IMR-90 (cell line): ENCODE measurements at regions not wholly inside any gene's neighbourhood (a gene's known extent, or its start where the extent isn't known, plus 50 kb on each side); places are given as distances from the start of the nearest gene placed in this dataset.

Experiments
- ATAC-seq: fragments of 200-7000 bp; cut with Tn5 transposase; 2 replicates; pipeline ENCODE4 v1.9.1; 2020; ENCODE audit warnings: low read depth, mild to moderate bottlenecking, moderate library complexity
- BruUV-seq: library from RNA; stranded (reverse); fragments of 400-500 nt; replicated peaks from 2 replicates; lab custom pipeline; 2021; lab: Mats Ljungman, UMichigan
- CTCF ChIA-PET: fragments of 300-600 bp; formaldehyde crosslinking; extraction: SDS; loops from one replicate; lab custom pipeline; 2021; ENCODE audit warnings: antibody characterized with exemption; lab: Yijun Ruan, JAX
- POLR2A ChIA-PET: fragments of 300-600 bp; sonication (Branson Sonifier 250); formaldehyde crosslinking; loops from one replicate; lab custom pipeline; 2022; ENCODE audit warnings: antibody characterized with exemption; ENCODE audit not compliant: unreplicated experiment; lab: Charles Lee
- DNase-seq: peaks from one replicate; pipeline ENCODE4 v3.0.0; 2013
- H2AFZ ChIP-seq: replicated peaks from 2 replicates; pipeline ENCODE3; 2013; ENCODE audit warnings: low read length, mild to moderate bottlenecking; ENCODE audit not compliant: poor library complexity
- H2AK5ac ChIP-seq: 2 replicates; pipeline ENCODE4 v1.6.1; 2013; ENCODE audit warnings: low read depth, low read length, inconsistent platforms
- H2AK9ac ChIP-seq: replicated peaks from 2 replicates; pipeline ENCODE3; 2013; ENCODE audit warnings: mild to moderate bottlenecking, low read depth, low read length, moderate library complexity; ENCODE audit not compliant: poor library complexity
- H2BK120ac ChIP-seq: 2 replicates; pipeline ENCODE4 v1.6.1; 2013; ENCODE audit warnings: low read depth, low read length, inconsistent platforms
- H2BK15ac ChIP-seq: 3 replicates; pipeline ENCODE4 v1.6.1; 2013; ENCODE audit warnings: low read depth, low read length, inconsistent platforms
- H2BK20ac ChIP-seq: 2 replicates; pipeline ENCODE4 v1.6.1; 2013; ENCODE audit warnings: low read depth, mild to moderate bottlenecking, inconsistent platforms, low read length, moderate library complexity
- H2BK5ac ChIP-seq: 2 replicates; pipeline ENCODE4 v1.6.1; 2013; ENCODE audit warnings: mild to moderate bottlenecking, low read depth, low read length, inconsistent platforms; ENCODE audit not compliant: poor library complexity, severe bottlenecking
- H3K14ac ChIP-seq: replicated peaks from 2 replicates; pipeline ENCODE4 v1.6.1; 2013; ENCODE audit warnings: low read depth, low read length, inconsistent platforms
- H3K18ac ChIP-seq: 2 replicates; pipeline ENCODE4 v1.6.1; 2013; ENCODE audit warnings: low read depth, low read length, control low read depth
- H3K23ac ChIP-seq: 2 replicates; pipeline ENCODE4 v1.6.1; 2013; ENCODE audit warnings: low read depth, low read length, inconsistent platforms
- H3K27ac ChIP-seq: 2 replicates; pipeline ENCODE4 v1.5.1; 2013; ENCODE audit warnings: mild to moderate bottlenecking, control low read depth, low read length; ENCODE audit not compliant: insufficient read depth
- H3K27me3 ChIP-seq: 2 replicates; pipeline ENCODE4 v1.6.1; 2013; ENCODE audit warnings: low read length; ENCODE audit not compliant: control insufficient read depth, insufficient read depth
- H3K36me3 ChIP-seq: 2 replicates; pipeline ENCODE4 v1.6.1; 2013; ENCODE audit warnings: low read length, mixed read lengths; ENCODE audit not compliant: control insufficient read depth, insufficient read depth
- H3K4ac ChIP-seq: 2 replicates; pipeline ENCODE4 v1.6.1; 2013; ENCODE audit warnings: low read depth, low read length, inconsistent platforms
- H3K4me1 ChIP-seq: 2 replicates; pipeline ENCODE4 v1.6.1; 2013; ENCODE audit warnings: low read length, mixed read lengths; ENCODE audit not compliant: control insufficient read depth, insufficient read depth
- H3K4me2 ChIP-seq: 2 replicates; pipeline ENCODE4 v1.6.1; 2013; ENCODE audit warnings: low read depth, mild to moderate bottlenecking, control low read depth, low read length, moderate library complexity
- H3K4me3 ChIP-seq: 2 replicates; pipeline ENCODE4 v1.5.1; 2013; ENCODE audit warnings: low read depth, mild to moderate bottlenecking, control low read depth, low read length, moderate library complexity; ENCODE audit not compliant: insufficient read depth
- H3K56ac ChIP-seq: 2 replicates; pipeline ENCODE4 v1.6.1; 2013; ENCODE audit warnings: low read length, inconsistent platforms; ENCODE audit not compliant: insufficient read depth; ENCODE audit errors: extremely low read depth
- H3K79me1 ChIP-seq, 2 experiments: 2 replicates each; pipeline ENCODE4 v1.6.1; 2013; ENCODE audit warnings: low read length in 2 of 2, inconsistent platforms in 1 of 2, low read depth in 1 of 2
- H3K9ac ChIP-seq: 2 replicates; pipeline ENCODE4 v1.6.1; 2013; ENCODE audit warnings: low read depth, low read length, control low read depth
- H3K9me1 ChIP-seq: 2 replicates; pipeline ENCODE4 v1.6.1; 2013; ENCODE audit warnings: low read length, inconsistent platforms; ENCODE audit not compliant: insufficient read depth
- H3K9me3 ChIP-seq: 2 replicates; pipeline ENCODE4 v1.6.1; 2013; ENCODE audit warnings: low read length; ENCODE audit not compliant: control insufficient read depth, insufficient read depth
- H4K20me1 ChIP-seq: 2 replicates; pipeline ENCODE4 v1.6.1; 2013; ENCODE audit warnings: low read length, inconsistent platforms; ENCODE audit not compliant: insufficient read depth
- H4K5ac ChIP-seq: 2 replicates; pipeline ENCODE4 v1.6.1; 2013; ENCODE audit warnings: mild to moderate bottlenecking, low read depth, low read length, control low read depth
- H4K8ac ChIP-seq, 2 experiments: 2 replicates each; pipeline ENCODE4 v1.6.1; 2013; ENCODE audit warnings: low read depth in 2 of 2, low read length in 2 of 2, control low read depth in 1 of 2, inconsistent platforms in 1 of 2
- H4K91ac ChIP-seq: 2 replicates; pipeline ENCODE4 v1.6.1; 2013; ENCODE audit warnings: low read depth, low read length, inconsistent platforms; ENCODE audit not compliant: insufficient read depth
- BHLHE40 ChIP-seq: fragments of 150-350 bp; IDR thresholded peaks from 2 replicates; pipeline ENCODE4 v1.6.1; 2016; ENCODE audit warnings: mild to moderate bottlenecking, low read depth, low read length
- CHD1 ChIP-seq: IDR thresholded peaks from 2 replicates; pipeline ENCODE4 v1.6.1; 2012; ENCODE audit warnings: low read depth, low read length, improper control_type of control experiment
- MAZ ChIP-seq: IDR thresholded peaks from 2 replicates; pipeline ENCODE4 v1.6.1; 2012; ENCODE audit warnings: low read depth, mild to moderate bottlenecking, low read length, improper control_type of control experiment, moderate library complexity, borderline replicate concordance
- POLR2A ChIP-seq: IDR thresholded peaks from 2 replicates; pipeline ENCODE4 v1.6.1; 2012; ENCODE audit warnings: mild to moderate bottlenecking, low read depth, low read length
- RFX5 ChIP-seq: IDR thresholded peaks from 2 replicates; pipeline ENCODE4 v1.8.0; 2012; ENCODE audit warnings: low read depth, mild to moderate bottlenecking, low read length, moderate library complexity
- WGBS, 2 experiments: methylation state at CpG; one replicate each; pipeline versions ENCODE4 v1.1.5 to v1.1.7; 2013; ENCODE audit warnings: missing lambda C conversion rate in 2 of 2; ENCODE audit not compliant: insufficient read length in 1 of 2; ENCODE audit errors: extremely low coverage in 2 of 2; 5-methylcytosine and 5-hydroxymethylcytosine counted together
- dilution Hi-C: fragments of 300-500 bp; cut with HindIII; formaldehyde crosslinking; loops from one replicate; pipeline ENCODE4 v1.14.3; 2018; ENCODE audit warnings: low sequenced_read_pairs; ENCODE audit not compliant: unreplicated experiment
- in situ Hi-C: fragments of 300-500 bp; cut with MboI; formaldehyde crosslinking; loops from 3 replicates; pipeline ENCODE4 v1.14.3; 2019; ENCODE audit warnings: low sequenced_read_pairs, inconsistent platforms, mixed read lengths
- intact Hi-C: fragments of 100-400 bp; cut with micrococcal nuclease; formaldehyde crosslinking; loops from 2 replicates; pipeline ENCODE4 v1.10.0; 2022

GRCh38 chr4:4791299-4792111, 68.0 kb upstream of the MSX1 start (continued):
- TF ChIP-seq MAZ = no peak

- H2AFZ ChIP-seq = no peak overlapping the region
- no peaks in the 10 kb centered on the region for H4K20me1 ChIP-seq
- H3K18ac ChIP-seq = no peak overlapping the region
- H3K4me3 ChIP-seq = no peak overlapping the region
- no peak overlapping the region for H3K56ac ChIP-seq
- no peaks in the 10 kb centered on the region for H3K79me1 ChIP-seq
- H3K36me3 ChIP-seq = no peaks in the 10 kb centered on the region
- H3K14ac ChIP-seq = no peak overlapping the region
- H4K91ac ChIP-seq = no peak overlapping the region
- H3K4ac ChIP-seq = no peak overlapping the region
- no peak overlapping the region for H2AK9ac ChIP-seq
- no peaks in the 10 kb centered on the region for H3K9me1 ChIP-seq
- peaks cover 6% of the 10 kb centered on the region for H3K9me3 ChIP-seq
- in situ Hi-C loops = no loop called here
- no TSS peak for BruUV-seq
- no peak overlapping the region for H4K5ac ChIP-seq
- ChIA-PET POLR2A (no interaction called here), CTCF (no interaction called here)
- WGBS, 2 experiments = no CpG with 5 or more reads among the region's 1 CpG
- no peak overlapping the region for H2BK120ac ChIP-seq
- no peak overlapping the region for H2BK20ac ChIP-seq
- H4K8ac ChIP-seq = no peak overlapping the region
- DNase-seq (no peak), ATAC-seq (no peak)
- dilution Hi-C loops = no loop called here
- H2AK5ac ChIP-seq = no peak overlapping the region
- no peak overlapping the region for H3K23ac ChIP-seq
- no peak overlapping the region for H2BK15ac ChIP-seq
- no peak overlapping the region for H2BK5ac ChIP-seq
- no peaks in the 10 kb centered on the region for H3K4me1 ChIP-seq
- TF ChIP-seq RFX5 (no peak), POLR2A (no peak), BHLHE40 (no peak), CHD1 (no peak)
- intact Hi-C loops = no loop called here
- H3K9ac ChIP-seq = no peak overlapping the region
- H3K27ac ChIP-seq = no peak overlapping the region
- H3K4me2 ChIP-seq = no peak overlapping the region
- H3K27me3 ChIP-seq = no peaks in the 10 kb centered on the region; the same call in none of the 2 replicates
Observed at GRCh38 chr4:4789462-4789861, 70.0 kb upstream of the MSX1 start.
